Immature natural killer cell (primary cell): ENCODE measurements at regions not wholly inside any gene's neighbourhood (a gene's known extent, or its start where the extent isn't known, plus 50 kb on each side); places are given as distances from the start of the nearest gene placed in this dataset.
"Not testable (repeated sequence)": the region's sequence is repeated elsewhere in the genome, so short reads cannot be mapped to it uniquely, and the experiment has no call there.

Source experiments
- DNase-seq, 3 donors: peaks; one replicate each; pipeline ENCODE4 v3.0.0; 2022; ENCODE audit warnings: mixed read lengths in 1 of 3
- H3K27ac Mint-ChIP-seq, 6 donors: one replicate each; pipeline ENCODE4 v1.8.0; 2020; ENCODE audit warnings: mixed read lengths in 6 of 6, mild to moderate bottlenecking in 5 of 6, inconsistent platforms in 4 of 6, moderate library complexity in 3 of 6
- H3K27me3 Mint-ChIP-seq, 3 donors: one replicate each; pipeline ENCODE4 v1.8.0; 2020 to 2021; ENCODE audit warnings: low read depth in 3 of 3, mild to moderate bottlenecking in 3 of 3, mixed read lengths in 3 of 3, moderate library complexity in 3 of 3, inconsistent platforms in 1 of 3
- H3K36me3 Mint-ChIP-seq, 3 donors: one replicate each; pipeline ENCODE4 v1.8.0; 2020; ENCODE audit warnings: mixed read lengths in 3 of 3, inconsistent platforms in 2 of 3, mild to moderate bottlenecking in 2 of 3
- H3K4me1 Mint-ChIP-seq, 2 donors: one replicate each; pipeline ENCODE4 v1.8.0; 2020; ENCODE audit warnings: inconsistent platforms in 2 of 2, mild to moderate bottlenecking in 2 of 2, mixed read lengths in 2 of 2, moderate library complexity in 1 of 2
- H3K4me3 Mint-ChIP-seq, 5 donors: one replicate each; pipeline ENCODE4 v1.8.0; 2020; ENCODE audit warnings: mild to moderate bottlenecking in 5 of 5, mixed read lengths in 5 of 5, inconsistent platforms in 3 of 5, moderate library complexity in 3 of 5
- H3K9me3 Mint-ChIP-seq, 6 donors: one replicate each; pipeline ENCODE4 v1.8.0; 2020; ENCODE audit warnings: mild to moderate bottlenecking in 6 of 6, mixed read lengths in 6 of 6, inconsistent platforms in 4 of 6, moderate library complexity in 3 of 6

DNA sequence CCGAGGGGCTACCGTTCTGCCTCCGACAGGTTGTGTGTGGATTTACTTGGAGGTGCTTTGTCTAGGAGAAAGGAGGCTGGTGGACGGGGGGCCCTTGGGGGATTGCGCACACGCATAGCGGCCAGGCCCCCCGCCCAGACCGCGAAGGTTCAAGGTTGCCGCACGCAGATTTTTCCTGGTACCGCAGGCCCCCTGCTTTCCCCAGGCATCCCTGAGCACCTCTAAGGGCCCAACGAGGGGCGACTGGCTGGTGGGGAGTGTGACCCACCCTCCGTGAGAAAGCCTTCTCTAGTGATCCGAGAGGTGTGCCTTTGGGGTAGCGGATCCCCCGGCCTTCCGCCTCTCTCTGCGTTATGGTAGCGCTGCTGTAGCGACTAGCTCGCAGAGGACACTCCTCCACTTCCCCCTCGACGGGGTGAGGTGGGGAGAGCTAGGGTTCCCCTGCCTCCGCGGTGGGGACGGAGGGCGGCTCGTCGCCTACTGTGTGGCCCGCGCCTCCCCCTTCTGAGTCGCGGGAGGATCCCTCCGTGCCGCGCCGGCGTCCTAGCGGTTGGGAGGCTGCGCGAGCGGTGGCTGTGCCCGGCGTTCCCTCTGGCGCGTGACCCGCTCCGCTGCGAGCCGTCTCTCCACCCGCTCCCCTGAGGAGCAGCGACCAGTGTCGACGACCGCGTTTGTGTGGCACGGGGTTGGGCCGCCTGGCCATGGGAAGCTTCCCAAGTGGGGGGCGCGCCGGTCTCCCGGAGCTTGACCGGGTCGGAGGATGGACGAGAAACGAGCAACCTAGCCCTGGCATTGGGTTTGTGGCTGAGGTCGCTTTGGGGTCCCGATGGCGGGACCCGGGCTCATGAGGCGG is 3900.0 kb upstream of the OR11H1 start:
- no peak for DNase-seq
- no peak overlapping the region for H3K4me3 Mint-ChIP-seq
- H3K36me3 Mint-ChIP-seq = peaks cover 6 to 20% (median 16%) of the 10 kb centered on the region in 3 donors
- no peak overlapping the region for H3K27ac Mint-ChIP-seq
- peaks cover 41 to 63% (median 58%) of the 10 kb centered on the region in 6 donors for H3K9me3 Mint-ChIP-seq
- peaks cover 0 to 5% of the 10 kb centered on the region in 2 donors for H3K4me1 Mint-ChIP-seq
- peaks cover 0 to 2% (median 1%) of the 10 kb centered on the region in 3 donors for H3K27me3 Mint-ChIP-seq

GRCh38 chr22:11628651-11629511 is 3899.1 kb upstream of the OR11H1 start:
- no peak overlapping the region for H3K27ac Mint-ChIP-seq
- DNase-seq = no peak
- H3K4me3 Mint-ChIP-seq = no peak overlapping the region
- H3K9me3 Mint-ChIP-seq = peaks cover 41 to 54% (median 51%) of the 10 kb centered on the region in 6 donors
- peaks cover 0 to 2% (median 1%) of the 10 kb centered on the region in 3 donors for H3K27me3 Mint-ChIP-seq
- peaks cover 0 to 5% of the 10 kb centered on the region in 2 donors for H3K4me1 Mint-ChIP-seq
- peaks cover 6 to 20% (median 16%) of the 10 kb centered on the region in 3 donors for H3K36me3 Mint-ChIP-seq

DNA sequence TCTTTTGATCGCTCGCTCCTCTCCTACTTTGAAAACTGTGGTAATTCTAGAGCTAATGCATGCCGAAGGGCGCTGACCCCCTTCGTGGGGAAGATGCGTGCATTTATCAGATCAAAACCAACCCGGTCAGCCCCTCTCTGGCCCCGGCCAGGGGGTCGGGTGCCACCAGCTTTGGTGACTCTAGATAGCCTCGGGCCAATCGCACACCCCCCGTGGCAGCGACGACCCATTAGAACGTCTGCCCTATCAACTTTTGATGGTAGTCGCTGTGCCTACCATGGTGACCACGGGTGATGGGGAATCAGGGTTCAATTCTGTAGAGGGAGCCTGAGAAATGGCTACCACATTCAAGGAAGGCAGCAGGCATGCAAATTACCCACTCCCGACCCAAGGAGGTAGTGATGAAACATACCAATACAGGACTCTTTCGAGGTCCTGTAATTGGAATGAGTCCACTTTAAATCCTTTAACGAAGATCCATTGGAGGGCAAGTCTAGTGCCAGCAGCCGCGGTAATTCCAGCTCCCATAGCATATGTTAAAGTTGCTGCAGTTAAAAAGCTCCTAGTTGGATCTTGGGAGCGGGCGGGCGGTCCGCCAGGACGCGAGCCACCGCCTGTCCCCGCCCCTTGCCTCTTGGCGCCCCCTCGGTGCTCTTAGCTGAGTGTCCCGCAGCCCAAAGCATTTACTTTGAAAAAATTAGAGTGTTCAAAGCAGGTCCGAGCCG is 3898.2 kb upstream of the OR11H1 start:
- peak overlapping the region in 1 of 5 donors; percentile 46 for H3K4me3 Mint-ChIP-seq
- H3K4me1 Mint-ChIP-seq = peaks cover 0 to 5% of the 10 kb centered on the region in 2 donors
- no peak overlapping the region for H3K27ac Mint-ChIP-seq
- peaks cover 40 to 45% (median 42%) of the 10 kb centered on the region in 6 donors for H3K9me3 Mint-ChIP-seq
- peaks cover 0 to 2% (median 1%) of the 10 kb centered on the region in 3 donors for H3K27me3 Mint-ChIP-seq
- no peak for DNase-seq
- peaks cover 6 to 20% (median 11%) of the 10 kb centered on the region in 3 donors for H3K36me3 Mint-ChIP-seq

- not testable (repeated sequence) for H3K4me1 Mint-ChIP-seq, H3K27ac Mint-ChIP-seq, H3K4me3 Mint-ChIP-seq, H3K27me3 Mint-ChIP-seq
- DNase-seq = peak in 1 of 3 donors; percentile 35
- Mint-ChIP-seq H3K36me3 (peaks cover 6 to 17% (median 11%) of the 10 kb centered on the region in 3 donors), H3K9me3 (peaks cover 32 to 40% (median 35%) of the 10 kb centered on the region in 6 donors)
Measured at GRCh38 chr22:11630386-11631084, 3897.5 kb upstream of the OR11H1 start.
